CD14-positive monocyte (primary cell): ENCODE measurements at regions not wholly inside any gene's neighbourhood (a gene's known extent, or its start where the extent isn't known, plus 50 kb on each side); places are given as distances from the start of the nearest gene placed in this dataset.

Experiments
- DNase-seq, 3 donors: peaks; one replicate each; pipeline ENCODE4 v3.0.0-alpha.2; 2011 to 2022
- H2AFZ ChIP-seq: 2 replicates; pipeline ENCODE4 v1.6.0; 2012; ENCODE audit warnings: mild to moderate bottlenecking, low read depth, low read length, inconsistent platforms; ENCODE audit not compliant: insufficient read depth, poor library complexity, severe bottlenecking
- H3K27ac ChIP-seq, 2 donors: 1 replicate in 1 of 2; 2 replicates in 1 of 2; pipeline ENCODE4 v1.5.1; 2012 to 2013; ENCODE audit warnings: low read length in 2 of 2, control low read depth in 1 of 2, inconsistent platforms in 1 of 2, low read depth in 1 of 2, mild to moderate bottlenecking in 1 of 2
- H3K27me3 ChIP-seq, 2 donors: one replicate each; pipeline versions ENCODE4 v1.6.0 to v1.6.1; 2011 to 2013; ENCODE audit warnings: low read length in 2 of 2; ENCODE audit not compliant: control insufficient read depth in 2 of 2, insufficient read depth in 2 of 2
- H3K36me3 ChIP-seq, 2 donors: replicated peaks in 1 of 2; 1 replicate in 1 of 2; 2 replicates in 1 of 2; pipeline versions ENCODE4 v1.5.1 to v1.6.1; 2012 to 2013; ENCODE audit warnings: low read length in 2 of 2, control low read depth in 1 of 2, inconsistent platforms in 1 of 2, mild to moderate bottlenecking in 1 of 2; ENCODE audit not compliant: insufficient read depth in 2 of 2, control insufficient read depth in 1 of 2
- H3K4me1 ChIP-seq, 2 donors: 1 replicate in 1 of 2; 2 replicates in 1 of 2; pipeline versions ENCODE4 v1.5.1 to v1.6.1; 2012 to 2013; ENCODE audit warnings: low read length in 2 of 2, control low read depth in 1 of 2, inconsistent platforms in 1 of 2, mild to moderate bottlenecking in 1 of 2, moderate library complexity in 1 of 2; ENCODE audit not compliant: insufficient read depth in 2 of 2, control insufficient read depth in 1 of 2
- H3K4me2 ChIP-seq: replicated peaks from 2 replicates; pipeline ENCODE3; 2012; ENCODE audit warnings: low read length, moderate library complexity, mild to moderate bottlenecking; ENCODE audit not compliant: poor library complexity, severe bottlenecking; ENCODE audit errors: extremely low read depth
- H3K4me3 ChIP-seq, 3 experiments: fragments of 200-600 bp in 1 of 3; sonication (generic) in 1 of 3; replicated peaks in 1 of 3; 1 replicate in 2 of 3; 2 replicates in 1 of 3; pipeline ENCODE4 v1.5.1; 2011 to 2013; ENCODE audit warnings: low read length in 3 of 3, mild to moderate bottlenecking in 3 of 3, control low read depth in 2 of 3, low read depth in 2 of 3, inconsistent platforms in 1 of 3, moderate library complexity in 1 of 3
- H3K79me2 ChIP-seq: 2 replicates; pipeline ENCODE4 v1.6.0; 2012; ENCODE audit warnings: mild to moderate bottlenecking, control low read depth, inconsistent platforms, low read length, moderate library complexity; ENCODE audit not compliant: insufficient read depth
- H3K9ac ChIP-seq: 2 replicates; pipeline ENCODE4 v1.6.0; 2017; ENCODE audit warnings: low read length, mild to moderate bottlenecking; ENCODE audit not compliant: insufficient read depth, poor library complexity, severe bottlenecking
- H3K9me3 ChIP-seq, 2 donors: replicated peaks in 1 of 2; 1 replicate in 1 of 2; 2 replicates in 1 of 2; pipeline versions ENCODE4 v1.5.1 to v1.6.1; 2012 to 2013; ENCODE audit warnings: low read length in 2 of 2, control low read depth in 1 of 2; ENCODE audit not compliant: control insufficient read depth in 1 of 2, insufficient read depth in 1 of 2
- H4K20me1 ChIP-seq: 2 replicates; pipeline ENCODE4 v1.6.0; 2012; ENCODE audit warnings: mild to moderate bottlenecking, low read length, control low read depth, moderate library complexity; ENCODE audit not compliant: insufficient read depth
- H3K27ac Mint-ChIP-seq, 7 donors: one replicate each; pipeline ENCODE4 v1.8.0; 2020; ENCODE audit warnings: mild to moderate bottlenecking in 7 of 7, mixed read lengths in 7 of 7, moderate library complexity in 6 of 7, inconsistent platforms in 2 of 7
- H3K27me3 Mint-ChIP-seq, 3 donors: one replicate each; pipeline ENCODE4 v1.8.0; 2021 to 2022; ENCODE audit warnings: low read depth in 3 of 3, mild to moderate bottlenecking in 3 of 3, mixed read lengths in 3 of 3, moderate library complexity in 3 of 3, inconsistent platforms in 1 of 3
- H3K36me3 Mint-ChIP-seq, 2 donors: one replicate each; pipeline ENCODE4 v1.8.0; 2020; ENCODE audit warnings: mixed read lengths in 2 of 2, inconsistent platforms in 1 of 2, mild to moderate bottlenecking in 1 of 2
- H3K4me1 Mint-ChIP-seq: one replicate; pipeline ENCODE4 v1.8.0; 2020; ENCODE audit warnings: mild to moderate bottlenecking, mixed read lengths
- H3K4me3 Mint-ChIP-seq, 2 donors: one replicate each; pipeline ENCODE4 v1.8.0; 2020; ENCODE audit warnings: mild to moderate bottlenecking in 2 of 2, mixed read lengths in 2 of 2, moderate library complexity in 1 of 2
- H3K9me3 Mint-ChIP-seq, 7 donors: one replicate each; pipeline ENCODE4 v1.8.0; 2020 to 2022; ENCODE audit warnings: mixed read lengths in 7 of 7, mild to moderate bottlenecking in 6 of 7, moderate library complexity in 6 of 7, inconsistent platforms in 2 of 7
- CTCF ChIP-seq: fragments of 200-600 bp; IDR thresholded peaks from one replicate; pipeline ENCODE4 v1.8.0; 2022; ENCODE audit warnings: antibody characterized with exemption, mild to moderate bottlenecking
- WGBS: methylation state at CpG from one replicate; pipeline ENCODE4 v1.1.5; 2013; ENCODE audit warnings: missing lambda C conversion rate; ENCODE audit not compliant: insufficient coverage; 5-methylcytosine and 5-hydroxymethylcytosine counted together
- intact Hi-C, 2 donors: fragments of 100-400 bp; cut with micrococcal nuclease; formaldehyde crosslinking; loops; one replicate each; pipeline versions ENCODE4 v1.15.0 to v1.15.1; 2023

- Mint-ChIP-seq H3K36me3 (no peaks in the 10 kb centered on the region), H3K27me3 (no peaks in the 10 kb centered on the region), H3K9me3 (peaks cover 3 to 17% (median 8%) of the 10 kb centered on the region in 7 donors), H3K4me3 (no peak overlapping the region), H3K27ac (no peak overlapping the region), H3K4me1 (no peaks in the 10 kb centered on the region)
- intact Hi-C loops: no loop called here
- H3K79me2 ChIP-seq: no peaks in the 10 kb centered on the region
- no CpG with 5 or more reads among the region's 2 CpGs for WGBS
- H3K9ac ChIP-seq: no peak overlapping the region
- H3K36me3 ChIP-seq: no peaks in the 10 kb centered on the region
- no peak overlapping the region for H3K27ac ChIP-seq
- no peak overlapping the region for H3K4me3 ChIP-seq
- DNase-seq: no peak
- TF ChIP-seq CTCF: no peak
- H3K4me2 ChIP-seq: no peak overlapping the region
- no peaks in the 10 kb centered on the region for H3K4me1 ChIP-seq
- no peaks in the 10 kb centered on the region for H4K20me1 ChIP-seq
- H3K27me3 ChIP-seq: no peaks in the 10 kb centered on the region
- H3K9me3 ChIP-seq: peaks cover 3 to 7% of the 10 kb centered on the region in 2 donors
- H2AFZ ChIP-seq: no peak overlapping the region
These were observed 353.1 kb upstream of the CXADR start for GRCh38 chr21:17159697-17160096.

- intact Hi-C loops: no loop called here
- no peaks in the 10 kb centered on the region for H3K4me1 Mint-ChIP-seq
- WGBS: 80% methylated on average over 1 of the region's 3 CpGs
- H2AFZ ChIP-seq: no peak overlapping the region
- H3K4me3 ChIP-seq: no peak overlapping the region
- H3K4me3 Mint-ChIP-seq: no peak overlapping the region
- no peak for DNase-seq
- no peaks in the 10 kb centered on the region for H3K27me3 Mint-ChIP-seq
- H3K27me3 ChIP-seq: no peaks in the 10 kb centered on the region
- no peak overlapping the region for H3K27ac ChIP-seq
- H3K9me3 ChIP-seq: peaks cover 30 to 36% of the 10 kb centered on the region in 2 donors
- H3K4me2 ChIP-seq: no peak overlapping the region
- no peak overlapping the region for H3K9ac ChIP-seq
- no peak overlapping the region for H3K27ac Mint-ChIP-seq
- no peak for TF ChIP-seq CTCF
- peaks cover 1 to 29% (median 13%) of the 10 kb centered on the region in 7 donors for H3K9me3 Mint-ChIP-seq
- H3K36me3 Mint-ChIP-seq: no peaks in the 10 kb centered on the region
- H3K36me3 ChIP-seq: no peaks in the 10 kb centered on the region
- H3K4me1 ChIP-seq: no peaks in the 10 kb centered on the region
- H4K20me1 ChIP-seq: no peaks in the 10 kb centered on the region
- no peaks in the 10 kb centered on the region for H3K79me2 ChIP-seq
These were observed 327.2 kb upstream of the CXADR start for GRCh38 chr21:17185674-17186073.
